ENCODE measurements at regions not wholly inside any gene's neighbourhood (a gene's known extent, or its start where the extent isn't known, plus 50 kb on each side); places are given as distances from the start of the nearest gene placed in this dataset.

GRCh38 chr4:158443731-158444130 lies 78.0 kb upstream of the RXFP1 start:
- CTCF ChIA-PET (ENCODE audit: low intra/inter-chr PET ratio): no interaction called here
- intact Hi-C loops (cut with micrococcal nuclease) (no loop called here), in situ Hi-C loops (cut with MboI) (no loop called here)
- H3K4me1 ChIP-seq (replicated peaks in 1 of 2; ENCODE audit: control insufficient read depth in 2 of 2, insufficient read depth in 2 of 2, low read length in 2 of 2): no peaks in the 10 kb centered on the region
- H3K9ac ChIP-seq (ENCODE audit: insufficient read depth in 1 of 2, low read depth in 2 of 2, low read length in 2 of 2): no peak overlapping the region
- no peaks in the 10 kb centered on the region for H3K79me2 ChIP-seq (ENCODE audit: control insufficient read depth, insufficient read depth, low read length)
- no peaks in the 10 kb centered on the region for H3K9me3 ChIP-seq (replicated peaks; ENCODE audit: control insufficient read depth, insufficient read depth, low read depth, low read length)
- H4K20me1 ChIP-seq (replicated peaks; ENCODE audit: control insufficient read depth, insufficient read depth, low read length): no peaks in the 10 kb centered on the region
- H3K4me3 ChIP-seq: no peak overlapping the region
- no peaks in the 10 kb centered on the region for H3K27me3 ChIP-seq (ENCODE audit: control insufficient read depth in 2 of 2, insufficient read depth in 2 of 2, low read length in 2 of 2)
- no peak overlapping the region for H2AFZ ChIP-seq (ENCODE audit: low read depth, low read length)
- H3K4me2 ChIP-seq (ENCODE audit: insufficient read depth, low read length): no peak overlapping the region
- POLR2A ChIA-PET: no interaction called here
- no peak overlapping the region for H3K27ac ChIP-seq (ENCODE audit: extremely low read depth, low read depth, low read length)
- H3K9me1 ChIP-seq (ENCODE audit: control insufficient read depth, insufficient read depth, low read length): no peaks in the 10 kb centered on the region
- DNase-seq (ENCODE audit: extremely low read depth in 1 of 4, low spot score in 3 of 4) (no peak), FAIRE-seq (no peak), ATAC-seq (no peak)
- 5% methylated on average over 1 of the region's 1 CpG for WGBS (ENCODE audit: insufficient coverage, low coverage, missing lambda C conversion rate)
- no TSS peak for BruUV-seq (replicated peaks)
- H3K36me3 ChIP-seq (ENCODE audit: control insufficient read depth, insufficient read depth, low read length): no peaks in the 10 kb centered on the region
- TF ChIP-seq ZNF280A (IDR thresholded peaks at IDR 0.05; ENCODE audit: low read depth, partially characterized antibody) (no peak), MNT (conservative IDR thresholded peaks at IDR 0.05) (no peak), HMBOX1 (IDR thresholded peaks at IDR 0.05) (no peak), TFAP4 (CRISPR knock-in tag; IDR thresholded peaks at IDR 0.05; ENCODE audit: borderline replicate concordance) (no peak), DIDO1 (tag; IDR thresholded peaks at IDR 0.05; ENCODE audit: low read depth) (no peak), HMG20B (CRISPR knock-in tag; IDR thresholded peaks at IDR 0.05) (no peak), PPARD (CRISPR knock-in tag; IDR thresholded peaks at IDR 0.05) (no peak), ARID3B (CRISPR knock-in tag; IDR thresholded peaks at IDR 0.05; ENCODE audit: borderline replicate concordance) (no peak), HMG20A (CRISPR knock-in tag; conservative IDR thresholded peaks at IDR 0.05) (no peak), ZC3H11A (IDR thresholded peaks at IDR 0.05; ENCODE audit: low read depth, low read length) (no peak), FOXK1 (CRISPR knock-in tag; IDR thresholded peaks at IDR 0.05; ENCODE audit: borderline replicate concordance) (no peak), RBFOX2 (IDR thresholded peaks at IDR 0.05; ENCODE audit: low read depth, low read length) (no peak), ZNF589 (CRISPR knock-in tag; IDR thresholded peaks at IDR 0.05; ENCODE audit: low read depth) (no peak), SFPQ (IDR thresholded peaks at IDR 0.05; ENCODE audit: low read depth, low read length) (no peak), ARID2 (IDR thresholded peaks at IDR 0.05) (no peak)
